Neural cell (in vitro differentiated cells): ENCODE measurements at regions not wholly inside any gene's neighbourhood (a gene's known extent, or its start where the extent isn't known, plus 50 kb on each side); places are given as distances from the start of the nearest gene placed in this dataset.
A peak's percentile ranks its signal among the peaks of the same experiment; 100 is the strongest.

Source experiments
- H2AFZ ChIP-seq: fragments of 200-600, 300-800 bp; sonication (generic), shearing (Covaris generic); 2 replicates; pipeline ENCODE4 v1.6.0; 2014; ENCODE audit warnings: low read depth, mild to moderate bottlenecking, antibody characterized with exemption, low read length, moderate library complexity
- H3F3A ChIP-seq: fragments of 200-600 bp; shearing (Covaris generic); 2 replicates; pipeline ENCODE4 v1.6.1; 2016; ENCODE audit warnings: mild to moderate bottlenecking, moderate library complexity, mixed read lengths, antibody characterized with exemption, low read length; ENCODE audit not compliant: insufficient read depth, poor library complexity, severe bottlenecking
- H3K27ac ChIP-seq: fragments of 200-600, 300-800 bp; sonication (generic), shearing (Covaris generic); 2 replicates; pipeline ENCODE4 v1.5.1; 2014; ENCODE audit warnings: mild to moderate bottlenecking, low read length, moderate library complexity
- H3K27me3 ChIP-seq: fragments of 300-800, 200-600 bp; sonication (generic), shearing (Covaris generic); 2 replicates; pipeline ENCODE4 v1.6.0; 2014; ENCODE audit warnings: mild to moderate bottlenecking, low read depth, low read length, moderate library complexity; ENCODE audit not compliant: insufficient read depth
- H3K36me3 ChIP-seq: fragments of 300-800, 200-600 bp; sonication (generic), shearing (Covaris generic); 2 replicates; pipeline ENCODE4 v1.5.1; 2014; ENCODE audit warnings: mild to moderate bottlenecking, antibody characterized with exemption, low read length, moderate library complexity; ENCODE audit not compliant: insufficient read depth
- H3K4me2 ChIP-seq: fragments of 300-800, 200-600 bp; sonication (generic), shearing (Covaris generic); 2 replicates; pipeline ENCODE4 v1.6.0; 2014; ENCODE audit warnings: mild to moderate bottlenecking, low read length
- H3K4me3 ChIP-seq: fragments of 300-800, 200-600 bp; sonication (generic), shearing (Covaris generic); 2 replicates; pipeline ENCODE4 v1.5.1; 2014; ENCODE audit warnings: mild to moderate bottlenecking, low read length, moderate library complexity
- H3K79me2 ChIP-seq: fragments of 200-600 bp; shearing (Covaris generic); replicated peaks from 2 replicates; pipeline ENCODE4 v1.6.0; 2014; ENCODE audit warnings: mild to moderate bottlenecking, low read length, moderate library complexity; ENCODE audit not compliant: insufficient read depth
- H3K9ac ChIP-seq: fragments of 300-800, 200-600 bp; sonication (generic), shearing (Covaris generic); 2 replicates; pipeline ENCODE4 v1.6.1; 2016; ENCODE audit warnings: mild to moderate bottlenecking, low read length, mixed read lengths
- H3K9me2 ChIP-seq: fragments of 200-600 bp; shearing (Covaris generic); 2 replicates; pipeline ENCODE4 v1.6.1; 2016; ENCODE audit warnings: mild to moderate bottlenecking, low read length, mixed read lengths; ENCODE audit not compliant: insufficient read depth
- H3K9me3 ChIP-seq: fragments of 200-600, 300-800 bp; sonication (generic), shearing (Covaris generic); 2 replicates; pipeline ENCODE4 v1.6.1; 2016; ENCODE audit warnings: mild to moderate bottlenecking, mixed run types, low read length, moderate library complexity, mixed read lengths
- H4K20me1 ChIP-seq: fragments of 200-600 bp; shearing (Covaris generic); 2 replicates; pipeline ENCODE4 v1.6.1; 2016; ENCODE audit warnings: mild to moderate bottlenecking, mixed run types; ENCODE audit not compliant: insufficient read depth
- EP300 ChIP-seq: fragments of 450-650 bp; conservative IDR thresholded peaks from 2 replicates; pipeline ENCODE4 v1.6.1; 2014; ENCODE audit warnings: antibody characterized with exemption, mild to moderate bottlenecking, moderate library complexity; ENCODE audit not compliant: poor library complexity, severe bottlenecking
- EZH2 ChIP-seq: fragments of 200-600, 300-800 bp; shearing (Covaris generic), sonication (generic); IDR thresholded peaks from 2 replicates; pipeline ENCODE4 v1.6.1; 2014; ENCODE audit warnings: antibody characterized with exemption, low read length, borderline replicate concordance, mild to moderate bottlenecking; ENCODE audit not compliant: insufficient read depth, poor library complexity, severe bottlenecking
- MXI1 ChIP-seq: fragments of 450-650 bp; conservative IDR thresholded peaks from 2 replicates; pipeline ENCODE4 v1.6.1; 2014; ENCODE audit warnings: antibody characterized with exemption, mild to moderate bottlenecking; ENCODE audit not compliant: poor library complexity, severe bottlenecking
- POLR2AphosphoS5 ChIP-seq: IDR thresholded peaks from 2 replicates; pipeline ENCODE4 v1.6.1; 2012
- RAD21 ChIP-seq: fragments of 450-650 bp; conservative IDR thresholded peaks from 2 replicates; pipeline ENCODE4 v1.6.1; 2014; ENCODE audit warnings: antibody characterized with exemption, mild to moderate bottlenecking, moderate library complexity
- REST ChIP-seq: IDR thresholded peaks from 2 replicates; pipeline ENCODE4 v1.6.1; 2012; ENCODE audit warnings: borderline replicate concordance
- SMC3 ChIP-seq: fragments of 450-650 bp; conservative IDR thresholded peaks from 2 replicates; pipeline ENCODE4 v1.6.1; 2014; ENCODE audit warnings: antibody characterized with exemption, mild to moderate bottlenecking, moderate library complexity; ENCODE audit not compliant: poor library complexity
- TAF1 ChIP-seq: IDR thresholded peaks from 2 replicates; pipeline ENCODE4 v1.6.1; 2012; ENCODE audit warnings: low read depth
- TF ChIP-seq, protein P1 (sequence below): fragments of 450-650 bp; IDR thresholded peaks from 2 replicates; pipeline ENCODE4 v1.5.1; 2014; ENCODE audit warnings: antibody characterized with exemption, mild to moderate bottlenecking, moderate library complexity; ENCODE audit not compliant: poor library complexity, severe bottlenecking

GRCh38 chr2:12194968-12195367, 448.5 kb downstream of the LPIN1 start:
- Histone ChIP-seq H3K9ac (no peak overlapping the region), H3K27ac (peak overlapping the region; percentile 7), H3K4me2 (no peak overlapping the region), H3K27me3 (no peaks in the 10 kb centered on the region), H3K9me3 (no peaks in the 10 kb centered on the region), H3K36me3 (no peaks in the 10 kb centered on the region), H3K79me2 (no peaks in the 10 kb centered on the region), H4K20me1 (no peaks in the 10 kb centered on the region), H3F3A (no peaks in the 10 kb centered on the region), H3K9me2 (no peaks in the 10 kb centered on the region), H2AFZ (no peak overlapping the region), H3K4me3 (no peak overlapping the region)
- TF ChIP-seq SMC3 (no peak), EP300 (peak; percentile 80), EZH2 (no peak), POLR2AphosphoS5 (peak; percentile 80), REST (peak; percentile 64), MXI1 (no peak), TAF1 (no peak), RAD21 (no peak)
- TF ChIP-seq, protein P1, sequence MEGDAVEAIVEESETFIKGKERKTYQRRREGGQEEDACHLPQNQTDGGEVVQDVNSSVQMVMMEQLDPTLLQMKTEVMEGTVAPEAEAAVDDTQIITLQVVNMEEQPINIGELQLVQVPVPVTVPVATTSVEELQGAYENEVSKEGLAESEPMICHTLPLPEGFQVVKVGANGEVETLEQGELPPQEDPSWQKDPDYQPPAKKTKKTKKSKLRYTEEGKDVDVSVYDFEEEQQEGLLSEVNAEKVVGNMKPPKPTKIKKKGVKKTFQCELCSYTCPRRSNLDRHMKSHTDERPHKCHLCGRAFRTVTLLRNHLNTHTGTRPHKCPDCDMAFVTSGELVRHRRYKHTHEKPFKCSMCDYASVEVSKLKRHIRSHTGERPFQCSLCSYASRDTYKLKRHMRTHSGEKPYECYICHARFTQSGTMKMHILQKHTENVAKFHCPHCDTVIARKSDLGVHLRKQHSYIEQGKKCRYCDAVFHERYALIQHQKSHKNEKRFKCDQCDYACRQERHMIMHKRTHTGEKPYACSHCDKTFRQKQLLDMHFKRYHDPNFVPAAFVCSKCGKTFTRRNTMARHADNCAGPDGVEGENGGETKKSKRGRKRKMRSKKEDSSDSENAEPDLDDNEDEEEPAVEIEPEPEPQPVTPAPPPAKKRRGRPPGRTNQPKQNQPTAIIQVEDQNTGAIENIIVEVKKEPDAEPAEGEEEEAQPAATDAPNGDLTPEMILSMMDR, result no peak

GRCh38 chr2:12196495-12196894, 450.1 kb downstream of the LPIN1 start:
- H3K27me3 ChIP-seq, result no peaks in the 10 kb centered on the region
- no peaks in the 10 kb centered on the region for H3K9me3 ChIP-seq
- H3K4me3 ChIP-seq, result no peak overlapping the region
- no peaks in the 10 kb centered on the region for H3F3A ChIP-seq
- H3K27ac ChIP-seq, result no peak overlapping the region
- H3K9me2 ChIP-seq, result no peaks in the 10 kb centered on the region
- H3K4me2 ChIP-seq, result no peak overlapping the region
- no peak for TF ChIP-seq TAF1
- TF ChIP-seq, protein P1, result no peak
- no peak overlapping the region for H2AFZ ChIP-seq
- no peaks in the 10 kb centered on the region for H4K20me1 ChIP-seq
- H3K36me3 ChIP-seq, result no peaks in the 10 kb centered on the region
- H3K79me2 ChIP-seq, result no peaks in the 10 kb centered on the region
- no peak overlapping the region for H3K9ac ChIP-seq
